ENCODE measurements at regions not wholly inside any gene's neighbourhood (a gene's known extent, or its start where the extent isn't known, plus 50 kb on each side); places are given as distances from the start of the nearest gene placed in this dataset.
"Not testable (repeated sequence)": the region's sequence is repeated elsewhere in the genome, so short reads cannot be mapped to it uniquely, and the experiment has no call there.

GRCh38 chr17:37828651-37829124, 83.8 kb upstream of the HNF1B start:
- no peak for DNase-seq

DNA sequence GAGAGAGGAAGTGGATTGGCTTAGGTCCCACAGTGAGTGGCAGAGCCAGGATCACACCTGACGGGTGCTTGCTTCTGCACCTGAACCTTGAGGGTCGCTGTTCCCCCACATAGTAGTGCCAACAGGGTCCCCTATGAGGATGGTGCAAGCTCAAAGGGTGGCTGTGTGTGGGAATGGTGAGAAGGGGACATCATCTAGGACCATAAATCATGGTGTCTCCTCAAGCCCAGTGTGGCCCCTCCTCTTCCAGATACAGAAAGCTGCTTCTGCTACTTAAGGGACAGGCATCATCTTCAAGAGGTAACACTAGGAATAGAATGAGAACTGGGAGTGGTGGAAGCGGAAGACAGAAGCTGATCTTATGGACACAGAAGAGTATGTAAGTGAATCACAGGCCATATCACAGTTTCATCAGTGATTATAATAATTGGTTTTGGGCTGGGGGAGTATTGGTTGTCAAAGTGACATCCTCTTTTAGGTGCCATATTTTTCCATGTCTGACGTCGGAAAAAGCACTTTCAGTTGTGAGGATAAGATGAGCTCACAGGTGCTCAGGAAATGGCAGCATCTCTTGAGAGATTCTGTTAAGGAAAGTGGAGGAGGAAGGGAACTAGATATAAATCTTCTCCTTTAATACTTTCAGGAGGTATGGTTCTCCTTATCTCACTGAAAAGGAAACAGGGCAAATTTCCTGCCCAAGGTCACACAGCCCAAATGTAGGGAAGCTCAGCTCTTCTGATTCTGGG, 83.2 kb upstream of the HNF1B start:
- DNase-seq: no peak

- no peak for DNase-seq
These were observed 81.9 kb upstream of the HNF1B start for GRCh38 chr17:37826497-37827430.

GRCh38 chr17:37825851-37826250, 81.0 kb upstream of the HNF1B start:
- DNase-seq: no peak

DNA sequence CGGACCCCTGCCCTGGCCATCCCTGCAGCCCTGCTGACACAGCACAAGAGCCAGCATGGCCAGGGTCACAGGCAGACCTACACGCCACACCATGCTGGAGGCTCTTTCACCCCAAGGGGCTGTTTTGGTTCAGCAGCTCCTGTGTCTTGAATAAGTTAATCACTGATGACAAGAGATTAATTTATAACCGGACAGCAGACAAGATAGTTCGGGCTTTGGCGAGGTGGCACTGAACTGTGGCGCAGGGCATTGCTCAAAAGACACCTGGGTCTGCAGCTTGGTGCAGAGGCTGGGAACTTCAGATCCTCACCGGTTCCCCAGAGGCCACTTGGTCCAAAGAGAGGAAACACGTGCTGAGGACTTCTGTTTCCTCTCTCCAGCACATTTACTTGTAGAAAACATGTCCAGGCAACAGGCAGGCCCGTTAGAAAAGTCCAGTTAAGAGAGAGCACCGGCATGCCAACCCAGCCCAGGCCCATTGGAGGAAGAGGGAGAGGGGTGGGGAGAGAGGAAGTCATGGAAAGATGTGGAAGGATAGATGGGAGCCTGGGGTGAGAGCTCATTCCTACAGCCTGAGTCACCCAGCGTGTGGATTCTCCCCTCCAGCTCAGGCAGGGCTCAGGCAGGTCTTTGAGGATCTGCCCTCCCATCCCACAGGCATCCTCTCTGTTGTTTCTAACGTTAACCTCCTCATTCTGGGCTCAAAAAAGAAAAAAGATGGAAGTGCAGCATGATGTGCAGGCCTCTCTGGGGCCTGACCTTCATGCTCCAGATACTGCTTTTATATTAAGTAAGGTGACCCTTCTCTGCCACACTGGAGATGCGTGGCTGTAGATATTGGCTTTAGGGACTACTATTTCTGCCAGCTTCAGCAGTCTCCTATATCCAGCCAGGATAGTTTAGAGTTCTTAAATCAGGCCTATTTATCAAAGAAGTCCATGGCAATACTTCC, 80.0 kb upstream of the HNF1B start:
- no peak for DNase-seq

GRCh38 chr17:37823996-37824395, 79.1 kb upstream of the HNF1B start:
- DNase-seq: no peak

GRCh38 chr17:37820995-37821713, 76.3 kb upstream of the HNF1B start:
- no peak for DNase-seq

DNA sequence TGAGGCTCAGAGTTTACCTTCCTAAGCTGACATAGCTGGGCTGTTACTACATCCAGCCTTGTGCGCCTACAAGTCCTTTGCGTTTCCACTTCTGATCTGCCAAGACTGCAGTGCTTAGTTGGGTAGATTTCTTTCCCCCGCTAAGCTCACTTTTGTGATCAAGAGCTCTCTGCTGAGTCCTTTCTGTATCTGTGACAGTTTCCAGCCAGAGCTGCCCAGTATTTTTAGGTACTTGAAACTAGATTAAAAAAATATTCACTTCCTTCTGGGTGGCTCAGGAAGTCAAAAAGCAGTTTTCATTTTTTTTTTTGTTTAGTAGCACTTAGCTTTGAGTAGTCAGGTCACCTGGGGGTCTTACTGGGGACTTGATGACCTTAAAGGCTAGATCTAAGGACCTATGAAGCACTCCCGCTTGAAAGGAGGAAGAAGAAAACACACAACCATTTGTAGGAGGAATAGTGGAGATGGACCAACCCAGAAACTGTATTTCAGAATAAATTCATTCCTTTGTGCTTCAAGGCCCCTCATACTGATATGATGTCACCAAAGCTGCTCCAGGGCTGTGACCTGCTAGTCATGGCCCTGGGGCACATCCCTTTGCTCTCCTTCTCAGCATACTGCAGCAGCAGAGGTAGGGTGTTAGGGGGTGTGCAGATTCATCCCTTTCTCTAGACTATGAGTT, 75.6 kb upstream of the HNF1B start:
- no peak for DNase-seq

GRCh38 chr17:37818689-37819088, 73.8 kb upstream of the HNF1B start:
- no peak for DNase-seq

DNA sequence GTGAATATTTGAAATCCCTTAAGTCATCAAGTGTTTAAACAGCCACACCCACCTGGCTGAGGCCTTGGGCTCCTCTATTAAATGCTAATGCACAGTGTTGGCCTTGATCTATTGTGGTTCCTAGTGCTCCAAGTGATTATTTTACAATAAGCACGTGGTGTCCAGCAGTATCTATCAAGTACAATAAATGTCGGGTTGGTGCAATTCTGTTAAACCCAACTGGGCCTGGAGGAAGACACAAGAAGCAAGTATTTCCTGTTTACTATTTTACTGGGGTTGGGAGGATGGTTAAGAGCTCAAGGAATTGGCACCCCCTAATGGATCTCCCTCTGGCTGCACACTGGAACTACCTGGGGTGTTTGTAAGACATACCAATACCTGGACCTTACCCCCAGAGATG, 72.1 kb upstream of the HNF1B start:
- no peak for DNase-seq

GRCh38 chr17:37815536-37815935, 70.7 kb upstream of the HNF1B start:
- no peak for DNase-seq

GRCh38 chr17:37813751-37814150, 68.9 kb upstream of the HNF1B start:
- DNase-seq: no peak

GRCh38 chr17:37808846-37809245, 64.0 kb upstream of the HNF1B start:
- not testable (repeated sequence) for DNase-seq

DNA sequence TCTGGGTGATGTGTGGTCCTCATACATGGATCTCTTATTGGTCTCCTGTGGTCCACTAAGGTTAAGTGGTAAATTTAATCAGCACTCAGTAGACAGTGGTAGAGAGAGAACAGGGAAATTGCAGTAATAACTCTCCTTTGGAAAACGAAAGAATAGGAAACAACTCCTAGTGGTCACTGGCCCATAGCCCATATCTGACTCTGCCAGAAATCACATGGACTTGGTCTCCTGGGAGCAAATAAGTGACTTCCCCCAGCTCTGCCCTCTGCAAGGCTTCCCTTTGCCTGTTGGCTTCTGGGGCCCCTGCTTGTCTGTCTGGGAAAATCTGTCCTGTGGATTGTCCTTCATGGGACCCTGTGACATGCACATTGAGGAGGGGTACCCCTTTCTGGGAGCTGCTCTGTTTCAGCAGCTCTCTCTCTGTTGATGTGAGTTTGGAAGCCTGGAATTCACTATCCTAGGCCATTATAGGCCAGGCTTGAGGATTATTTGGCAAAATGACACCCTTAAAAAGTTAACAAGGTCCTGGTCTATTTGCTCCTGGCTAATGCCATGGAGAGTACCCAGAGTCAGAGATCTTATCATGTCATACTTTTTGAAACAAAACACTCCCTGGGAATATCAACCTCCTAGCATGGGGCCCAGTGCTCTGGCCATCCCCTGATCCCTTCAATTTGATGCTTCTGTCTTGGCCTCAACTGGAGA, 58.0 kb upstream of the HNF1B start:
- no peak for DNase-seq

GRCh38 chr17:37802061-37802595, 57.3 kb upstream of the HNF1B start:
- DNase-seq: no peak

DNA sequence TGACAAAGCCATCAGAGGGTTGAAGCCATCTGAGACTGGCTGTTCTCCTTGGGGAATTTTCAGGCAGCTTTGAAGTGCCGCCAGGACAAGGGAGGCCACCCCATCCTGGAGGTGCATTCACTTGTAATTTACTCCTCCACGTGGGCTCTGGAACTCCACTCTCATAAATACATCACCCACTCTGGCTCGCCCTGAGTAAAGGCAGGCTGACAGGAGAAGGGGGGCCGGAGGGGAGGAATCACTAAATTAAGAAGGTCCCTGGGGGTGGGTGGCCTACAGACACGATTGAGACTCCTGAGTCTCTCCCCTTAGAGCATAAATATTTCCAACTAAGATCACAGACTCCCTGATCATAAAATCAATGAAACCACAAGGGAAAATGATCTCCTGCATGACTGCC, 56.3 kb upstream of the HNF1B start:
- no peak for DNase-seq

DNA sequence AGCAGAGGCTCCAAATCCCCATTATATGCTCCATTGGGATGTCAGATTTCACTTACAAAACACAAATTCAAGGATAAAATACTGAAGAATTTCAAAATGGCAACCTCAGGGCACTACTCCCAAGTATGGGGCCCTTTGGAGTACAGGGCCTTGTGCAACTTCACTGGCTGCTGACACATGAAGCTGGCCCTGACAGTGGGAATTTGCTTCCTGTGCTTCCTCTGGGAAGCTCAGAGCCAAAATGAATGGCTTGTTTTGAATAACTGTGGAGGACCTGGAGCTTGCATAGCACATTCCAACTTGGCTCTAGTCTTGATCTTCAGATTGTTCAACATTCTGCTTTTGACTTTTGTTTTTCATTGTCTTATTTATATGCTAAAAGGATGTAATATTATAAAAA, 52.3 kb upstream of the HNF1B start:
- DNase-seq: no peak

DNA sequence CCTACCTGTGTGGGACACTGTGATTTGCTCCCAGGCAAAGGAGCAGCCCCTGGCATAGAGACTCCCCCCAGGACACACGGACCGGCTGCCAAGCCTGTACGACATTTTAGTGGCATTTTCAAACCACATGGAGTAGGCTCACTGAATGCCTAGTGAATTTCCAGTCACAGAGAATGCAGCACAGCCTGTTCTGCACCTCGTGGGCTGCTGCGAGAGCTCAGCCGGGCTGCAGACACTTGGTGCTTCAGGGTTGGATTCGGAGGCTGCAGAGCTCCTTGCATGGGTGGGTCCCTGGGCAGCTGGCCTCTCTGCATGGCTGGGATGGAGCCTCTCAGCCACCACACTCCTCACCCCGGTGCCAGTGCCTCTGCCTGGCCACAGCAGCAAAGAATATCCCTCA, 51.2 kb upstream of the HNF1B start:
- no peak for DNase-seq
